ENCODE measurements at regions not wholly inside any gene's neighbourhood (a gene's known extent, or its start where the extent isn't known, plus 50 kb on each side); places are given as distances from the start of the nearest gene placed in this dataset. TPM values are rescaled to one million over a fixed set of nuclear protein-coding genes. Genes with fewer than 3 reads are reported as not detected.

DNA sequence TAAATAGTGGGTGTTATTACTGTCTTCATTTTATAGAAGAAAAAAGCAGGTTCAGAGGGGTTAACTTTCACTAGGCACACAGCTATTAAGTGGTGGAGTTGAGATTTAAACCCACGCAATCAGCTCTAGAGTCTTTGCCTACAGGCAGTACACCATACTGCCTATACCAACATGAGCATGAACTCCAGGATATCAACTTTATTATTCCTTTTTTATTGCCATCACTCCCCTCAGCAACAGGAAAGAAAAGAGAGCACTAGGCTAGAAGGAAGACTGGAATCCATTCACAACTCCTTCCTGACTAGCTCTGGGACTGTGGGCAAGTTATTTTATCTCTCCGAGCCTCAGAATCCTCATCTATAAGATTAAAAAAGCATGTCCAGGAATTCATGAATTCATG lies 58.7 kb upstream of the FSHB start:
- no peak overlapping the region for H3K4me3 ChIP-seq (ENCODE audit: low read depth, low read length)
- no peak for DNase-seq (ENCODE audit: low read depth)
- TF ChIP-seq, protein P1, sequence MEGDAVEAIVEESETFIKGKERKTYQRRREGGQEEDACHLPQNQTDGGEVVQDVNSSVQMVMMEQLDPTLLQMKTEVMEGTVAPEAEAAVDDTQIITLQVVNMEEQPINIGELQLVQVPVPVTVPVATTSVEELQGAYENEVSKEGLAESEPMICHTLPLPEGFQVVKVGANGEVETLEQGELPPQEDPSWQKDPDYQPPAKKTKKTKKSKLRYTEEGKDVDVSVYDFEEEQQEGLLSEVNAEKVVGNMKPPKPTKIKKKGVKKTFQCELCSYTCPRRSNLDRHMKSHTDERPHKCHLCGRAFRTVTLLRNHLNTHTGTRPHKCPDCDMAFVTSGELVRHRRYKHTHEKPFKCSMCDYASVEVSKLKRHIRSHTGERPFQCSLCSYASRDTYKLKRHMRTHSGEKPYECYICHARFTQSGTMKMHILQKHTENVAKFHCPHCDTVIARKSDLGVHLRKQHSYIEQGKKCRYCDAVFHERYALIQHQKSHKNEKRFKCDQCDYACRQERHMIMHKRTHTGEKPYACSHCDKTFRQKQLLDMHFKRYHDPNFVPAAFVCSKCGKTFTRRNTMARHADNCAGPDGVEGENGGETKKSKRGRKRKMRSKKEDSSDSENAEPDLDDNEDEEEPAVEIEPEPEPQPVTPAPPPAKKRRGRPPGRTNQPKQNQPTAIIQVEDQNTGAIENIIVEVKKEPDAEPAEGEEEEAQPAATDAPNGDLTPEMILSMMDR (IDR thresholded peaks at IDR 0.05; ENCODE audit: insufficient read depth, low read length), result no peak

DNA sequence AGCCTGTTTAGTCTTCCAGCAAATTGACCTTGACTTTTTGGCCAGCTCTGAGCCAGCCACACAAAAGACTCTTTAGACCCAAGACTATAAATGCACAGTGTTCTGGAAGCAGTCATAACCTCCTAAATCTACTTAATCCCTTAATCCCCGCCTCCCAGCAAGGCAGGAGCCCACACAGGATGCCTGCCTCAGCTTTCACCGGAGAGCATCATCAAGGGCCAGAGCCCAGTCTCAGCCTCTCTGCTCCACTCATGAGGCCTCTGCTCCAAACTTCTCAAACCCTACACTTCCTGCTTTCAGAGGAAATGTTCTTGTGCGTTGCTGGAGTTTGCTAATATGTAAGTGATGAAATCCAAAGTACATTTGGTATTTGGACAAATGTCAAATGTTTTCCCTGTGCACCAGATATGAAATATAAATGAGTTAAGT lies 57.9 kb upstream of the FSHB start:
- no peak for DNase-seq (ENCODE audit: low read depth)
- TF ChIP-seq, protein P1 (IDR thresholded peaks at IDR 0.05; ENCODE audit: insufficient read depth, low read length), result no peak
- H3K4me3 ChIP-seq (ENCODE audit: low read depth, low read length), result no peak overlapping the region

DNA sequence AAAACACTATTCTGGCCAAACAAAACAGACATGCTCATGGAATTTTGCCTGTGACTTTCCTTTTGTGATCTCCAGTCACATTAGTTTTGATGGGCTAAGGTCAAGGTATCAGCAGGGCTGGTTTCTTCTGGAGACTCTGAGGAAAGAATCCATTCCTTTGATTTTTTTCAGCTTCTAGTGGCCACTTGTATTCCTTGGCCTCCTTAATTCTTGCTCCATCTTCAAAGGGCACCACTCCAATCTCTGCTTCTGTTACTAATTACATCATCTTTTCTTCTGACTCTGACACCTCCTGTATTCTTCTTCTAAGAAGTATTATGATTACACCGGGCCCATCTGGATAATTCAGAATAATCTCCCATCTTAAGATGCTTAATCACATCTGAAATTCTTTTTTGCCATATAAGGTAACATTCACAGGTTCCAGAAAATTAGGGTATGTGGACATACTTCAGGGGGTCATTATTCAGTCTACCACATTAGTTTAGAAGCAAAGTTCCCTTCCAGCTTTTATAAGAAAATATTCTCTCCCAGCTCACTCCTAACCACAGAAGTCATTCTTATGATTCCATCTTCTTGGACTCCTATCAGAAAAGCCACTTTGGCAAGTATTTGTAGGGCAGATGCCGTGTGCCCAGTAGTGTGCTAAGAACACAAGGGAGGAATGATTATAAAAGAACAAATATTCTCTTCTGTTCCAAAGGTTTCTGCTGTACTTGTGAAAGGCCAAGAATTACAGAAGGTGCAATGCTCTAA lies 56.4 kb upstream of the FSHB start:
- TF ChIP-seq, protein P1 (IDR thresholded peaks at IDR 0.05; ENCODE audit: insufficient read depth, low read length), result no peak
- DNase-seq (ENCODE audit: low read depth), result no peak
- H3K4me3 ChIP-seq (ENCODE audit: low read depth, low read length), result no peak overlapping the region

Small RNAs in the stretch of these regions (small RNA-seq; reads per million reads assigned to genes)
- not detected for gene AL358944.1
